GM23338 (cell line): ENCODE measurements at regions not wholly inside any gene's neighbourhood (a gene's known extent, or its start where the extent isn't known, plus 50 kb on each side); places are given as distances from the start of the nearest gene placed in this dataset.

Experiments used
- CREB1 ChIP-seq: fragments of 250-450 bp; sonication (Bioruptor Pico); IDR thresholded peaks from 2 replicates; pipeline ENCODE4 v1.5.0; 2020; ENCODE audit warnings: low read depth, mild to moderate bottlenecking, moderate library complexity
- EZH2 ChIP-seq: fragments of 200-600 bp; sonication (generic); IDR thresholded peaks from one replicate; pipeline ENCODE4 v1.8.0; 2017; ENCODE audit warnings: antibody characterized with exemption, mild to moderate bottlenecking, low read depth; ENCODE audit not compliant: unreplicated experiment
- EZH2phosphoT487 ChIP-seq: fragments of 200-600 bp; sonication (generic); IDR thresholded peaks from one replicate; pipeline ENCODE4 v1.8.1; 2018; ENCODE audit warnings: antibody characterized with exemption; ENCODE audit not compliant: unreplicated experiment
- JUNB ChIP-seq: IDR thresholded peaks from one replicate; pipeline ENCODE4 v1.6.1; 2016; ENCODE audit warnings: antibody characterized with exemption; ENCODE audit not compliant: unreplicated experiment
- POLR2AphosphoS5 ChIP-seq: IDR thresholded peaks from 2 replicates; pipeline ENCODE4 v1.6.1; 2016; ENCODE audit warnings: antibody characterized with exemption, low read depth
- STAT1 ChIP-seq: IDR thresholded peaks from one replicate; pipeline ENCODE4 v1.6.1; 2016; ENCODE audit warnings: antibody characterized with exemption; ENCODE audit not compliant: unreplicated experiment
- TF ChIP-seq, protein P1 (sequence below), 2 experiments: fragments of 200-600 bp in 1 of 2; sonication (generic) in 1 of 2; conservative IDR thresholded peaks; 2 replicates each; pipeline versions ENCODE4 v1.5.1 to v1.6.1; 2016 to 2017; ENCODE audit warnings: antibody characterized with exemption in 2 of 2, low read depth in 2 of 2, mild to moderate bottlenecking in 2 of 2, moderate library complexity in 1 of 2
- TF ChIP-seq, protein P2 (sequence below): IDR thresholded peaks from 2 replicates; pipeline ENCODE4 v1.6.1; 2016; ENCODE audit warnings: antibody characterized with exemption
- TF ChIP-seq, protein P3 (sequence below): IDR thresholded peaks from one replicate; pipeline ENCODE4 v1.6.1; 2018; ENCODE audit warnings: antibody characterized with exemption; ENCODE audit not compliant: unreplicated experiment

DNA sequence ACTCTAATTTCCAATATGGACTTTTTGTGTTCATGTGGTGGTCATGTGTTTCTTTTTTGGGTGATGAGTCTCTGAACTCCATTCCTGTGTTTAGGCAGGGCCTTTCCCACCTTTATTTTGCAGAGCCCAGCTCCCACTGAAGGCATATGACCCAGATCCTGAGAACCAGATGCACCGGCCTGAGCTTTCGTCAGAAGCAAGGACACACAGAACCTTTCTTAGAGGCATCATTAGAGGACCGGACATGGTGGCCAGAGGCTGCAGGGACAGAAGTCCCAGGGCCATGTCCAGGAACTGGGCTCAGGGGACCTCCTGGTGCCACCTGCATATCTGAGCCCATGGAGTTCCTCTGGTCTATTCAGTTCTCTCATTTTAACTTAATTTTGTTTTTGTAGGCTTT, 200.9 kb upstream of the ZNF32 start:
- no peak for TF ChIP-seq POLR2AphosphoS5
- TF ChIP-seq, protein P1, sequence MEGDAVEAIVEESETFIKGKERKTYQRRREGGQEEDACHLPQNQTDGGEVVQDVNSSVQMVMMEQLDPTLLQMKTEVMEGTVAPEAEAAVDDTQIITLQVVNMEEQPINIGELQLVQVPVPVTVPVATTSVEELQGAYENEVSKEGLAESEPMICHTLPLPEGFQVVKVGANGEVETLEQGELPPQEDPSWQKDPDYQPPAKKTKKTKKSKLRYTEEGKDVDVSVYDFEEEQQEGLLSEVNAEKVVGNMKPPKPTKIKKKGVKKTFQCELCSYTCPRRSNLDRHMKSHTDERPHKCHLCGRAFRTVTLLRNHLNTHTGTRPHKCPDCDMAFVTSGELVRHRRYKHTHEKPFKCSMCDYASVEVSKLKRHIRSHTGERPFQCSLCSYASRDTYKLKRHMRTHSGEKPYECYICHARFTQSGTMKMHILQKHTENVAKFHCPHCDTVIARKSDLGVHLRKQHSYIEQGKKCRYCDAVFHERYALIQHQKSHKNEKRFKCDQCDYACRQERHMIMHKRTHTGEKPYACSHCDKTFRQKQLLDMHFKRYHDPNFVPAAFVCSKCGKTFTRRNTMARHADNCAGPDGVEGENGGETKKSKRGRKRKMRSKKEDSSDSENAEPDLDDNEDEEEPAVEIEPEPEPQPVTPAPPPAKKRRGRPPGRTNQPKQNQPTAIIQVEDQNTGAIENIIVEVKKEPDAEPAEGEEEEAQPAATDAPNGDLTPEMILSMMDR (conservative IDR thresholded peaks at IDR 0.05; ENCODE audit: low read depth in 2 of 2) = no peak
- no peak for TF ChIP-seq CREB1 (CRISPR knock-in tag)
- no peak for TF ChIP-seq EZH2
- TF ChIP-seq, protein P2, sequence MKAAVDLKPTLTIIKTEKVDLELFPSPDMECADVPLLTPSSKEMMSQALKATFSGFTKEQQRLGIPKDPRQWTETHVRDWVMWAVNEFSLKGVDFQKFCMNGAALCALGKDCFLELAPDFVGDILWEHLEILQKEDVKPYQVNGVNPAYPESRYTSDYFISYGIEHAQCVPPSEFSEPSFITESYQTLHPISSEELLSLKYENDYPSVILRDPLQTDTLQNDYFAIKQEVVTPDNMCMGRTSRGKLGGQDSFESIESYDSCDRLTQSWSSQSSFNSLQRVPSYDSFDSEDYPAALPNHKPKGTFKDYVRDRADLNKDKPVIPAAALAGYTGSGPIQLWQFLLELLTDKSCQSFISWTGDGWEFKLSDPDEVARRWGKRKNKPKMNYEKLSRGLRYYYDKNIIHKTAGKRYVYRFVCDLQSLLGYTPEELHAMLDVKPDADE = no peak
- no peak for TF ChIP-seq JUNB
- TF ChIP-seq, protein P3, sequence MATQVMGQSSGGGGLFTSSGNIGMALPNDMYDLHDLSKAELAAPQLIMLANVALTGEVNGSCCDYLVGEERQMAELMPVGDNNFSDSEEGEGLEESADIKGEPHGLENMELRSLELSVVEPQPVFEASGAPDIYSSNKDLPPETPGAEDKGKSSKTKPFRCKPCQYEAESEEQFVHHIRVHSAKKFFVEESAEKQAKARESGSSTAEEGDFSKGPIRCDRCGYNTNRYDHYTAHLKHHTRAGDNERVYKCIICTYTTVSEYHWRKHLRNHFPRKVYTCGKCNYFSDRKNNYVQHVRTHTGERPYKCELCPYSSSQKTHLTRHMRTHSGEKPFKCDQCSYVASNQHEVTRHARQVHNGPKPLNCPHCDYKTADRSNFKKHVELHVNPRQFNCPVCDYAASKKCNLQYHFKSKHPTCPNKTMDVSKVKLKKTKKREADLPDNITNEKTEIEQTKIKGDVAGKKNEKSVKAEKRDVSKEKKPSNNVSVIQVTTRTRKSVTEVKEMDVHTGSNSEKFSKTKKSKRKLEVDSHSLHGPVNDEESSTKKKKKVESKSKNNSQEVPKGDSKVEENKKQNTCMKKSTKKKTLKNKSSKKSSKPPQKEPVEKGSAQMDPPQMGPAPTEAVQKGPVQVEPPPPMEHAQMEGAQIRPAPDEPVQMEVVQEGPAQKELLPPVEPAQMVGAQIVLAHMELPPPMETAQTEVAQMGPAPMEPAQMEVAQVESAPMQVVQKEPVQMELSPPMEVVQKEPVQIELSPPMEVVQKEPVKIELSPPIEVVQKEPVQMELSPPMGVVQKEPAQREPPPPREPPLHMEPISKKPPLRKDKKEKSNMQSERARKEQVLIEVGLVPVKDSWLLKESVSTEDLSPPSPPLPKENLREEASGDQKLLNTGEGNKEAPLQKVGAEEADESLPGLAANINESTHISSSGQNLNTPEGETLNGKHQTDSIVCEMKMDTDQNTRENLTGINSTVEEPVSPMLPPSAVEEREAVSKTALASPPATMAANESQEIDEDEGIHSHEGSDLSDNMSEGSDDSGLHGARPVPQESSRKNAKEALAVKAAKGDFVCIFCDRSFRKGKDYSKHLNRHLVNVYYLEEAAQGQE = no peak
- no peak for TF ChIP-seq STAT1
- no peak for TF ChIP-seq EZH2phosphoT487
